NCI-H82 (cell line): ENCODE measurements at regions not wholly inside any gene's neighbourhood (a gene's known extent, or its start where the extent isn't known, plus 50 kb on each side); places are given as distances from the start of the nearest gene placed in this dataset.
"Not testable (repeated sequence)": the region's sequence is repeated elsewhere in the genome, so short reads cannot be mapped to it uniquely, and the experiment has no call there.

ENCODE experiments used
- DNase-seq: peaks from one replicate; lab custom pipeline; 2025; lab: John Stamatoyannopoulos, UW

GRCh38 chr5:130836729-130837649 lies 328.1 kb downstream of the HINT1 start:
- no peak for DNase-seq

GRCh38 chr5:130817598-130818384 lies 347.3 kb downstream of the HINT1 start:
- not testable (repeated sequence) for DNase-seq

GRCh38 chr5:130815246-130815645 lies 349.8 kb downstream of the HINT1 start:
- DNase-seq = no peak

GRCh38 chr5:130808691-130809090 lies 356.4 kb downstream of the HINT1 start:
- no peak for DNase-seq

GRCh38 chr5:130805648-130806047 lies 359.4 kb downstream of the HINT1 start:
- DNase-seq = no peak

GRCh38 chr5:130805036-130805435 lies 360.0 kb downstream of the HINT1 start:
- DNase-seq = no peak

GRCh38 chr5:130801963-130802362 lies 363.1 kb downstream of the HINT1 start:
- no peak for DNase-seq

- no peak for DNase-seq
Measured at GRCh38 chr5:130799015-130799414, 366.0 kb downstream of the HINT1 start.

GRCh38 chr5:130797303-130797702 lies 367.8 kb downstream of the HINT1 start:
- DNase-seq = no peak

- no peak for DNase-seq
Measured at GRCh38 chr5:130796902-130797301, 368.2 kb downstream of the HINT1 start.

- no peak for DNase-seq
Measured at GRCh38 chr5:130796032-130796431, 369.0 kb downstream of the HINT1 start.

GRCh38 chr5:130795037-130795436 lies 370.0 kb downstream of the HINT1 start:
- no peak for DNase-seq

- DNase-seq = no peak
Measured at GRCh38 chr5:130777794-130778193, 387.3 kb downstream of the HINT1 start.

GRCh38 chr5:130773813-130774212 lies 391.2 kb downstream of the HINT1 start:
- DNase-seq = no peak

- no peak for DNase-seq
Measured at GRCh38 chr5:130762031-130762430, 403.0 kb downstream of the HINT1 start.

GRCh38 chr5:130759061-130759460 lies 406.0 kb downstream of the HINT1 start:
- no peak for DNase-seq

- no peak for DNase-seq
Measured at GRCh38 chr5:130747556-130747955, 417.5 kb downstream of the HINT1 start.

GRCh38 chr5:130746641-130747040 lies 418.4 kb downstream of the HINT1 start:
- DNase-seq = not testable (repeated sequence)

- DNase-seq = no peak
Measured at GRCh38 chr5:130743092-130743491, 422.0 kb downstream of the HINT1 start.

GRCh38 chr5:130740047-130740569 lies 424.9 kb downstream of the HINT1 start:
- no peak for DNase-seq

GRCh38 chr5:130731839-130732238 lies 433.2 kb downstream of the HINT1 start:
- no peak for DNase-seq

GRCh38 chr5:130729541-130729940 lies 435.5 kb downstream of the HINT1 start:
- no peak for DNase-seq

- DNase-seq = no peak
Measured at GRCh38 chr5:130727830-130728229, 437.2 kb downstream of the HINT1 start.
